Stimulated activated CD4-positive, alpha-beta T cell treated with anti-CD3 and anti-CD28 coated beads, Interleukin-4, amount 100 ng/mL, for 24 hours (primary cell): ENCODE measurements at regions not wholly inside any gene's neighbourhood (a gene's known extent, or its start where the extent isn't known, plus 50 kb on each side); places are given as distances from the start of the nearest gene placed in this dataset.
A peak's percentile ranks its signal among the peaks of the same experiment; 100 is the strongest.

ENCODE experiments used
- DNase-seq: peaks from one replicate; pipeline ENCODE4 v3.0.0-alpha.2; 2020

GRCh38 chr17:74062234-74062633, 141.2 kb upstream of the RPL38 start:
- DNase-seq: no peak

DNA sequence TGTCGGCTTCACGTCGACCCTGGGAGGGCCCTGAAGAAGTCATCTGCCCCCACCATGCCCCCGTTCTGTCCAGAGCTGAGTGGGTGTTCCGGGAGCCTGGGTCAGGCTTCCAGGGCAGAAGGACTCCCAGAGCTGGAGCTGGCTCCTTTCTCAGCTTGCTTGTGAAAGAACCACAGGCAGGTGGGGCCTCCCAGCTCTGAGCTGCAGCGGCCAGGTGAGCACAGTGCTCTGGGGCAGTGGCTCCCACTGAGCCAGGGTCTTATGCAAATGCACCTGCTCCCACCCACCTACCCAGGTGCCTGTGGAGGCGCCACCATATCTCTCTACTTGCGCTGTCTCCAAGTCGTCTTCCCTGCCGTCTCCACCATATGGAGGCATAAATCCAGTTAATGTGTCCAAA, 140.0 kb upstream of the RPL38 start:
- DNase-seq: no peak

DNA sequence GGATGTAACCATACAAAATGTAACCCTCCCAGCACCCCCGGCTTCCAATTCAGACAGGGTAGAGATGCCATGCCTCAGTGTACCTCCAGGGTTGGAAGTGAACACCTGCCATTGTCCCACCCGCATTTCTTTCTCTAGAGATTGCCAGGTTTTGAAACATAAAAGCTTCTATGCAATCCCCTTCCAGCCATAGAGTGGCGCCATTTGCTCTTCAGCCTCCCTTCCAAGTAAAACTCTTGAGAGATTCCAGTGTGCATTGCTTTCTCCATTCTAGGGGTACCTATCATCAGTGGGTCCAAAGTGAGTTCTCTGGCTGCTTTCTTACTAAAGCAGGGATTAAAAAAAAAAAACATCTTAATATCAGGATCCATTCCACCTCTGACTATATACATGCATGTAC, 133.1 kb upstream of the RPL38 start:
- DNase-seq: no peak

DNA sequence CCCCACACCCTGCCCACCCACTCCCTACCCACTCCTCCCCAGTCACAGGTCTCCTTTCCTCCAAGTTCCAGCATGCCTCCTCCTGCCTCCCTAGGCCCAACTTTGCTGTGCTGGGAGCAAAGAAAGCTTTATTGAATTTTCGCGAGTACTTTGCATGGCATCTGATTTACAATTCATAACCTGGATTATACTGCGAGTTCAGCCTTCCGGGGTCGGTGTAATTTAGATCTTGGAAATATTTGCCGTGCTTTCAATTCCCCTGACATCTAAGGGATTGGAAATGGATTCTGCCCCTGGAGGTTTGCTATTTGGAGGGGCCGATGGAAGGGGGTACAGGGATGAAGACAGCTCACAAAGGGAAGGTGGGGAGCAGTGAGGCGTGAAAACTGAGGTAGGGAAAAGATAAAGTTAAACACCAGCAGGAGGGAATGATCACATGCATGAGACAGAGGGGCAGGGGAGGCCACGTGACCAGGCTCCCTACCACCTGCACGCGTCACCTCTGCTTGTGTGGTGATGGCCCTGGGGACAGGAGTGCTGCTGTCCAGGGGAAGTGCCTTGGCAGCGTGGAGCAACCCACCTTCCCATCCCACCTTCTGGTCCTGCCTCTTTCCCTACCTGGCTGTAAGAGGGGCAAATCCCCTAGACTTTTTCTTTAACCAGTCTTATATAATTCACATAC, 132.3 kb upstream of the RPL38 start:
- no peak for DNase-seq

GRCh38 chr17:74072340-74072739, 131.1 kb upstream of the RPL38 start:
- DNase-seq: no peak

- DNase-seq: no peak
Measured at GRCh38 chr17:74076446-74076845, 127.0 kb upstream of the RPL38 start.

DNA sequence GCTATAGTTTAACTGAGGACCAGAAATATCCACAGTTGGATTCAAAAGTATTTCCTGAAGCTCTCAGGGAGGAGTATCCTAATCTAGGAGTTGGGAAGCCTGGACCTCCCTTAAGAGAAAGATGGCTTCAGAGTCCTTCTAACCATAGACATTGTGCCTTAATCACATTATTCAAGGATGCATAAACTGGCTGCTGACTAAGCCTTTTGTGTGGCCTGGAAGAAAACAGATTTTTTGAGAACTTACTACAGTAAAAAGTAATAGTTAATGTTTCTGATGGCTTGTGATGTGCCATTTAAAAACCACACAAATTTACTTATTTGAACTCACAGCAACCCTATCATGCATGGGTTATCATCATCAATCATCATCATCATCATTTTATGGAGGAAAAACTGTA, 126.2 kb upstream of the RPL38 start:
- DNase-seq: no peak

GRCh38 chr17:74078363-74078941, 125.0 kb upstream of the RPL38 start:
- no peak for DNase-seq

GRCh38 chr17:74079537-74080300, 123.8 kb upstream of the RPL38 start:
- no peak for DNase-seq

GRCh38 chr17:74080656-74081582, 122.6 kb upstream of the RPL38 start:
- DNase-seq: no peak

- DNase-seq: no peak
Measured at GRCh38 chr17:74082886-74083285, 120.6 kb upstream of the RPL38 start.

DNA sequence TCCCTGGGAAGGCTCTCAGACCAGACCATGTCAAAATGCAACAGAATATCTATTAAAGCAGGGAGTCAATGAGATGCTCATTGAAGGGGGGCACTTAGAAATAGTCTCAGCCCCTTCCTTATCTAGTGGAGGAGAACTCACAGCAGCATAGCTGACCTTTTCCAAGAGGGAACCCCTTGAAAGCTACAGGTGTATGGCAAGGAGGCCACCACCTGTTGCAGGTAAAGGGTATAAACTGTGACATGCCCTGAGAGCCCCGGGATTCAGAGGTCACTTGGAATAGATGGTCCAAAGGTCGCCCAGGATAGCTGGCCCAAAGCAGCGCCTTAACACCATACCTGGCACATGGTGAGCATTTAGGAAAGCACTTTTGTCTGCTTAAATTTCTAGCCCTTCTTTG, 120.2 kb upstream of the RPL38 start:
- DNase-seq: no peak

DNA sequence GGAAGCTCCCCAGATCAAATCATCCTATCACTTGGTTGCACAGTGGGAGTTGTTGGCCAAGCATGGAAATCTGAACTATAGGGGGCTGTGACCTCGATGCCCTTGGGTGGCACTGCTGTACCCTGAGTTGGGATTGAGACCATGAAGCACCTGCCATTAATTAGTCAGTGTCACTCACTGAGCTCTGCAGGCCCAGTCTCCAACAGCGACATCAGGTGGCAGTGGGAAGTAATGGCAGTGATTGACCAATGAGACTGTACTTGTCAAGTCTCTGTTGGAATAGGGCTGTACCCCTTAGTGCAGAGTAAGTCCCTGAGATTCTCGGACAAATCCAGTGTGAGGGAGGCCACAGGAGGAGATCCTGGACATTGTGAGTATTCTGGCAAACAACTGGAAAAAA, 118.0 kb upstream of the RPL38 start:
- DNase-seq: no peak

DNA sequence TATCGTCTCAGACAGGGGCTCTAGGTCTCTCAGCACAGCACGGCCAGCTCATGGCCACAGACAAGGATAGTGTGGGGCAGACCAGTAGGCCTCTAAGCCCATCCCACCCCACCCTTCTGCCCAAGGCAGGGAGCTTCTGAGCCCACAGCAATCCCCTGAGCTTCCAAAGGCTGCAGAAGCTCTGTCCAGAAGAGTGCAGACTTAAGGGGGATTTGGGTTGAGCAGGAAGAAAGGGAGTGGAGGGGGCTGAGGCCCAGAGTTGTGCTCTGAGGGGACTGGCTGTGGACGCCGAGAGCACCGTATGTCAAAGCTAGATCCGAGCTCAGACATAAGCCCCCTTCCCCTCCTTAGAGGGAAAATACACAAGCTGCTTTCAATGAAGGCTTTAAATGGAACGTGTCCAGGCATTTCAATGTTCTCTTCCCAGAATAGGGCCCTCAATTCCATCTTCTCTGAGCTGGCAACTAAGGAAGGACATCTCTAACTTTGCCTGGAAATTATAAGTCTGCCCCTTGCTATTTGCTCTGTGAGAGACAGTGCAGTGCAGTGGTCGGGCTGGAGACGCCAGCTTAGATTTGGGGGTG, 116.4 kb upstream of the RPL38 start:
- no peak for DNase-seq

DNA sequence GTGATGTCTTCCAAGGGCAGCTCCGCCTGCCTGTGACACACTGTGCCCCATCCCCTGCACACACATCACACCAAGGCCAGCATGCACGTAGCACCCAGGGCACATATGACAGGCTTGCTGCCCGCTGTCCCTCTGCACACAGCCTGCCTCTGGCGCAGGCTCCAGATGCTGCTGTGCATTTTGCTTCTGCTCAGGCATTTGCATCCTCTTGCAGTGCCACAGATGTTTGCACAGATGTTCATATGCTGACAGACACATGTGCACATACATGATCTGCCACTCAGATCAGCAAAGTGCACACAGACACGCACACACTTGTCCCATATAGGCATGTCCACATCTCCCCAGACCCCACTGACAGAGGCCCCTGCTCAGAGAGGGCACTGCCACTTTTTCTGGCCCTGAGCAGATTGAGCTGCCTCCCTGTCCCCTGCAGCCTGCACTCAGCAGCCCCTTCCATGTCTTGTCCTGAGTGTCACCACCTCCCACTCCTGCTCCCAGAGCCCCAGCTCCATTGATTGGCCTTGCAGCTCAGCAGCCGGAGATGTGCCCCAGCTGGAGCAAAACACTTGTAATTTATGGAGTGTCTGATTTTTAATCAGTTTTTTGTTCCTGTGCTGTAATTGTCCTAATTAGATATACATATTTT, 115.1 kb upstream of the RPL38 start:
- no peak for DNase-seq

DNA sequence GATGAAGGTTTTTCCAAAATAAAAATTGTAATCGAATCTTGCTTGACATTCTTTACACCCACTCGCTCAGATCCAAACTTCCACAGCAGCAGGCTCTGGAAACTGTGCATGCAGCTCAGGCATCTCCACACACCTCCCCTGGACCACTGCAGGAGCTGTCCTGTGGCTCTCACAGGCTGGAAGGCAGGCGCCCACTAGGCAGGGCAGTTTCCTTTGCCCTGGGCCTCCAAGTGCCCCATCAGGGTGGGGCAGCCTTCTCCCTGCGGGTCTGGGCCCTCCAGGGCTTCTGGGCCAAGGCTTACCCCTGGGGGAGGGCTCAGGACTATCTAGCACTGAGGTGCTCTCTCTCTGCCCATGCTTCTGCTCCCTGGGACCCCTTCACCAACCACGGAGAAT, 114.5 kb upstream of the RPL38 start:
- no peak for DNase-seq

GRCh38 chr17:74089380-74089779, 114.1 kb upstream of the RPL38 start:
- DNase-seq: no peak

DNA sequence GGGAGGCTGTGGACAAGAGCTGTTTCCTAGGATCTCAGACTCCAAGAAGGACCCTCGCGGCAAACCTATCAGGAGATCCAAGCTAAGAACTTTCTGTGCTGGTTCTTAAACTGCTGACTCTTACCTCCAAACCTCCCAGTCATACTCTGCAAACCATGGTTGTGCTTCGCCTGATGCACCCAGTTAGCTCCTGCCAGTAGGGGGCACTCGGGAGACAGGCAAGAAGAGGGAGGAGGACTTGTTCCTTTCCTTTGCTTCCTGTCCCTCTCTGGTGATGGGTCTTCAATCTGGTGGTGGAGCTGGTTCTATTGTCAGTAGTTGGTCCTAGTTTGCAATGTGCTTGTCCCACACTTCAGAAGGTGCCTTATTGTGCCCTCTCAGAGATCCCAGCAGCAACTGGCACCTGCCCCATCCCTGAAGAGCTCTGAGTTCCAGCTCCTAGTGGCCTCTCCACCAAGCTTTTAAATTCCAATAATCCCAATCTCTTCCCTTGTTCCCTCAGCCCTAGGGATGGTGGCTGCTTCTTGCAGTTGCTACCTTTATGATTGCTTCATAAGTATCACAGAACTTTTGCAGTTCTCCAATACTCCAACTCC, 113.5 kb upstream of the RPL38 start:
- DNase-seq: peak; percentile 35

DNA sequence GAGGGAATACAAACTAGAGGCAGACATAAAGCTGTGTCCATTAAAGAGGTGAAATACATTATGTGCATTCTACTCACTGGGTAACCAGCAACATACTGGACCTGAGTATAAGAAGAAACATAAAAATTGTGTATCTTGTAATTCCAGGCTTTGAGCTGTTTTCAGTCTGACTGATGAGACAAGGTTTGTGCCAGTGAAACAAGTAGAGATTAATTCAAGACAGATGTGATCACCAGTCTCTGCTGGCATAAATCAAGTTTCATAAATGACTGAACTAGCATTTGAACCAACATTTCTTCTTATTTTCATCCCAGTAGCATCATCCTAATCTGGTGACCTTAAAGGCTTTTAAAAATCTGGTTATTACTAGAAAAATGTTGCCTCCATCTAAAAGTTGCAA, 108.8 kb upstream of the RPL38 start:
- no peak for DNase-seq

DNA sequence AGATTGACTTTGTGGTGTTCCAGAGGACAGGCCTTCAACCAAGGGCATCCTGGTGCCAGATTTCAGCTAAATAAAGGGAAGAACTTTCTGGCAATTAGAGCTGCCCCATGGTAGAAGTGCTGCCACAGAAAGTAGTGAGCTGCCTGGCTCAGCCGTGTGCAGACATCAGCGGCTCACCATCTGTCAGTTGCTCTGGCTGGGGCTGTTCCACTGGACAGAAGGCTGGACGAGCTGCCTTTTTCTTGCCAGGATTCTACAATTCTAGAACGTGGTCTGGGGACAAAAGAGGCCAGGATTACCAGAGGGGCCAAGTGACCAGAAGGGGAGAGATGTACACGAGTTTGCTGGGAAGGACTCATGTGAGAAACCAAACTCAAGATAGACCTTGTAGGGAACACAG, 107.0 kb upstream of the RPL38 start:
- DNase-seq: no peak

GRCh38 chr17:74097450-74098135, 105.9 kb upstream of the RPL38 start:
- DNase-seq: no peak
